DMS53 treated with DMSO at 0.1 percent for 48 hours (cell line): ENCODE measurements at regions not wholly inside any gene's neighbourhood (a gene's known extent, or its start where the extent isn't known, plus 50 kb on each side); places are given as distances from the start of the nearest gene placed in this dataset.
A peak's percentile ranks its signal among the peaks of the same experiment; 100 is the strongest.
"Not testable (repeated sequence)": the region's sequence is repeated elsewhere in the genome, so short reads cannot be mapped to it uniquely, and the experiment has no call there.

Source experiments
- DNase-seq: peaks from one replicate; lab custom pipeline; 2025; ENCODE audit not compliant: unreplicated experiment; lab: John Stamatoyannopoulos, UW

DNA sequence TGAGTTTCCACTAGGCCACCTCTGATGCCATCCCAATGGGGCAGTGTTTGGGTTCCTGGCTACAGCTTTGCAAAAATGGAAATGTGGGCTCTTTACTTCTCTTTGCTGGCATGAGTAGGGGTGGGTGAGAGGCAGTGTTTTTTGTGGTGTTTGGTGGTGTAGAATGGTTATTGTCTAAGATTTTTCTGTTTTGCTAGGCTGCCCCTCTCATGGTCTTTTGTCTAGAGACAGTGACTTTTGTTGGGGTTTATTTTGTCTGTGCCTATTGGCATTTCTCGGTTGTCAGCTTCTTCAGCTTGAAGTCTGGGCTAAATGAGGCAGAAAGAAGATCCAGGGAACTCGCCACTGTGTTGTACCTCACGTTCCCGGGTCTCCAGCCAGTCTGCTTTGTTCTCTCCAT, 112.1 kb downstream of the CENPF start:
- DNase-seq = no peak

DNA sequence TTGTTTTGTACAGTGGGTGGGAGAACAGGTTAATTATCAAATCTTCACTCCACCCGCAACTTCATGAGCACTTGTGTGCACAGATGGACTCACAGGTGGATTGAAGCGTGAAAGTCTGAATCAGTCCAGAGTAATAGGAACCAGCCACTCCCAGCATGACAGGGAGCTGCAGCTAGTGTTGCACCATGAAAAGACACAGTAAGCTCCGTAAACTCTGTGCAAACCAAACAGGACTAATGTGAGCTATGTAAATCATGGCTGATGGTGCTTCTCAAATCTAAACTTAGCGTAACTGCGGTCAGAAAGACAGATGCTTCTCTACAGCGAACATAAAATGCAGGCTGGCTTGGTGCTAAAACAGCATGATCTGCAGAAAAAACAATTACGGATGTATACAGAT, 114.4 kb downstream of the CENPF start:
- DNase-seq = no peak

DNA sequence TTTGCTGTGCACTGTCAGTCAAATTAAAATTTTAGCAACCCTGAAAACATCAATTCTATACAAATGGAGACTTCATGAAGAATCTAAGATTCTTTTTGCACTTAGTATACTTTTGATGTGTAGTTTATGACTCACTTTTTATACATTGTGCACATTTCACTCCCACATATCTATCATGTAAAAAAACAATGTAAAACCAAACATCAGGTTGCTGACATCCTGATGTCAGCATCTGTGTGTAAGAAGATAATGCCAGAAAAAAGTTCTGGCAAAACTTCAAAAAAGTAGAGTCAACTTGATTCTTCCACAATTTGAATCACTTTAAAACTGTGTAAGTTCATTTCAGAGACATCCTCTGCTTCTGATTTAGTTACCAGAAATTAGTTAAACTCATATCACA, 115.7 kb downstream of the CENPF start:
- no peak for DNase-seq

DNA sequence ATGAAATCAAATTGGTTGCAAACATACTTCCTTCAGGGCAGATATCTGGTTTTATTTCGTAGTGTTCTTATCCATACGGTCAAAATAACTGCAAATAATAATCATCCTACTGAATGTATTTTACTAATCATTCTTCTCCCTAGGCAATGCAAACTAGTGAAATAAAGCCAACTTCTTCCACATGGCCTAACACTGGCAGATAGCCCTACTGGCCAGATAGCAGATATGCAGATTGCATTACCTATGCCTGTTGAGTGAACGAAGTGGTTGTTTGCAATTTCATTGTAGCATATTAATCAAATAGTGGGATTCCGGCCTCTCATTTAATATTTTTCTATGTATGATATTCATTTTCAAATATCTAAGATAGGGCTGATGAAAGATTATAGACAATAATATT, 116.2 kb downstream of the CENPF start:
- DNase-seq = no peak

DNA sequence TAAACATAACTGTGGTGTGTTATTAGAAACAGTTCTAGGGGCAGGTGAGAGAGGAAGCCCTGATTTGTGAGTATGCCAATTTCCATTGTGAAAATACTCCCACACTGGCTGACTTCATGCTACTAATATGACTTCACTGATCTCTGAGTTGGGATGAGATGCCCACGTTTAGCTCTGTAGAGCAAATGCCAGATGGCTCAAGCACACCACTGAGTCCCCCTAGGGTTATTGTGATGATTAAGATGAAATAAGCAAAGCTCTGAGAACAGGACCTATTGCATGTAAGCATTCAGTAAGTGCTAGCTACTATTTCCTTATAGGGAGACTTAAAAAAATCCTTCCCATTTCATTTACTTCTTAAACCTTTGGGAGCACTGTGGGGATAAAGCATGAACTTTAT, 117.6 kb downstream of the CENPF start:
- DNase-seq = no peak

DNA sequence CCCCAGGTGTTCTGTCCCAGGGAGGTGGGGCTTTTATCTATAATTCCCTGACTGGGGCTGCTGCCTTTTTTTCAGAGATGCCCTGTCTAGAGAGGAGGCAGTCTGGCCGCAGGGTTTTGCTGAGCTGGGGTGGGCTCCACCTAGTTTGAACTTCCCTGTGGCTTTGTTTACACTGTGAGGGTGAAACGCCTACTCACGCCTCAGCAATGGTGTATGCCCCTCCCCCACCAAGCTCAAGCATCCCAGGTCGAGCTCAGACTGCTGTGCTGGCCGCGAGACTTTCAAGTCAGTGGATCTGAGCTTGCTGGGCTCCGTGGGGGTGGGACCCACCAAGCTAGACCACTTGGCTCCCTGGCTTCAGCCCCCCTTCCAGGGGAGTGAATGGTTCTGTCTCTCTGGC, 124.3 kb downstream of the CENPF start:
- DNase-seq = peak; percentile 24

DNA sequence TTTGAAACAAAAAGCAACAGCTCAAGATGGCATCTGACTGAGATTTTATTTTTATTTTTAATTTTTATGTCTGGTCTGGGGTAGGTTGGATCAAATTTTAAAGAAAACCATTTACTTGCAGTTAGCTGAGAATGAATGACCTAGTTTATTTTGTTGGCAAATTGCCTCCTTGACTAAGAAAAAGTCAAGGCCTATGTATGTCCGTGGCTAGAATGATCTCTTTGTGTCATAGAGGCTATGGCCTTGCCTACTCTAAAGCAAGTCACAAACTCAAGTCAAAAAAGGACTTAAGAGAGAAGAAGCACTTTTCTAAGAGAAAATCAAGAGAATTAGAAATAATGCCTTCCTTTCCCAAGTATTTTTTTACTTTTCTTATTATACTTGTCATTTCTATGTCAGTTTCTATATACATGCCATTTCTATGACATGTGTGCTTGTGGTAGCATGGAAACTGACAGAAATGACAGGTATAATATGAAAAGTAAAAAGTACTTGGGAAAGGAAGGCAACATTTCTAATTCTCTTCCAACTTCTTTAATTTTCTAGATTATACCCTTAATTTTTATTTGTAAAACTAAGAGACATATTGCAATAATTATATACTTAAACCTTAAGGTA, 136.7 kb downstream of the CENPF start:
- no peak for DNase-seq

DNA sequence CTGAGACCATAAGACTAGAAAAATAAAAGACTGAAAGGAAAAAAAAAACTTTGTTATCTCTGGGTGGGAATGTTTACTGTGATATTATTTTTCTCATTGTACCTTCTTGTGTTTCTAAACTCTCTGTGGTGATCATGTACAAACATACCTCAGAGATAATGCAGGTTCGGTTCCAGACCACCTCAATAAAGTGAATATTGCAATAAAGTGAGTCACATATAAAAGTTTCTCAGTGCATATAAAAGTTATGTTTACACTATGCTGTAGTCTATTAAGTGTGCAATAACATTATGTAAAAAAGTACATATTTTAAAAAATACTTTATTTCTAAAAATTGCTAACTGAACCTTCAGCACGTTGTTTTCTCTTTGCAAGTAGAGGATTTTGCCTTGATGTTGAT, 137.5 kb downstream of the CENPF start:
- no peak for DNase-seq

DNA sequence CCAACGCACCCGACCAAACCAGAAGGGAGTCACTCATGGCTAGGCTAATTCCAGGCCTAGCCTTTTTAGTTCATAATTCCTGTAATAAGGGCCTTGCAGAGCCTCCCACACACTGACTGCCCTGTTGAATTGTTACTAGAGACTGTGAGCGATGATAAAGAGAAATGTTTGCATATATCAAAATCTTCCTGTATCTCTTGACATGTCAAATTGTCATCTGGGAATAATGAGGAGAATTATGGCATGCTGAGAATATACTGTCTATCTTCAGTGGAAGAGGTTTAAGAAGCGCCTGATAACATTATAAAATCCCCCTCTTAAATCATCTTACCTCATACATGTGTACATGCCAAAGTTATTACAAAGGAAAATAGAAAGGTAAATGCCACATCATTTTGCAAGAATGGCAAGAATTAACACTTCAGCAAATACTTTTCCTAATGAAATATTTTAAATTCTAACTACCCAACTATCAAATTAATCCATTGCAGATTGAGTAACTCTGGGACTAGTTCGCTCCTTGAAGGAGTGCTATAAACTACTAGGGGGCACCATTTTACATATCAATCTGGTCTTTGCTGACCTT, 144.1 kb downstream of the CENPF start:
- no peak for DNase-seq

DNA sequence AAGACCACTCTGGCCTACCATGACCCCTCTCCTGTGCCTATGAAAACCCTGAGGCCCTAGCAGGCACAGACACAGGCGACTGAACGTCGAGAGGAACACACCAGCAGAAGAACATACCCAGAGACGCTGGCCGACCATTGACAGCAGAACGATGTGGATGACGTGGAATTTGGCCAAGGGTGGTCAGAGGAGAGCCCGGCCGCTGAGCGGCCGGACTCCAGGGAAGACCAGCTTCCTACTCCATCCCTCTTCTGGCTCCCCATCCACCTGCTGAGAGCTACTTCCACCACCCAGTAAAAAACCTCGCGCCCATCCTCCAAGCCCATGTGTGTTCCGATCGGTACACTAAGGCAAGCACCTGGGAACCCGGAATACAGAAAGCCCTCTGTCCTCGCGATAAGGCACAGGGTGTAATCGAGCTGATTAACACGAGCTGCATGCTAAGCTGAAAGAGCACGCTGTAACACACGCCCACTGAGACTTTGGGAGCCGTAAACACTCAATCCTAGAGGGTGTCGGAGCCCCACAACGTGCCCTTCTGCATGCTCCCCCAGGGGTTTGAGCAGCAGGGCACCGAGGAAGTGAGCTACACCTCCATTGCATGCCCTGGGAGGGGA, 150.3 kb downstream of the CENPF start:
- DNase-seq = no peak

DNA sequence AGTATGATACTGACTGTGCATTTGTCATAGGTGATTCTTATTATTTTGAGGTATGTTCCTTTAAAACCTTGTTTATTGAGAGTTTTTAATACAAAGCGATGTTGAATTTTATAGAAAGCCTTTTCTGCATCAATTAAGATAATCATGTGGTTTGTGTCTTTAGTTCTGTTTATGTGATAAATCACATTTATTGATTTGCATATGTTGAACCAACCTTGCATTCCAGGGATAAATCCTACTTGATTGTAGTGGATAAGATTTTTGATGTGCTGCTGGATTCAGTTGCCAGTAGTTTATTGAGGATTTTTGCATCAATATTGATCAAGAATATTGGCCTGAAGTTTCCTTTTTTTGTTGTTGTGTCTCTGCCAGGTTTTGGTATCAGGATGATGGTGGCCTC, 158.0 kb downstream of the CENPF start:
- no peak for DNase-seq

DNA sequence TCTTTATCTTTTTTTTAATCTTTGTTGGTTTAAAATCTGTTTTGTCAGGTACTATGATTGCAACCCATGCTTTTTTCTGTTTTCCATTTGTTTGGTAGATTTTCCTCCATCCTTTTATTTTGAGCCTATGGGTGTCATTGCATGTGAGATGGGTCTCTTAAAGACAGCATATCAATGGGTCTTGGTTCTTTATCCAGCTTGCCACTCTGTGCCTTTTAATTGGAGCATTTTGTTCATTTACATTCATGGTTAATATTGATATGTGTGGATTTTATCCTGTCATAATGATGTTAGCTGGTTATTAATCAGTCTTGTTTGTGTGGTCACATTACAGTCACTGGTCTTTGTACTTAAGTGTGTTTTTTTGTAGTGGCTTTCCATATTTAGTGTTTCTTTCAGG, 159.9 kb downstream of the CENPF start:
- DNase-seq = no peak

DNA sequence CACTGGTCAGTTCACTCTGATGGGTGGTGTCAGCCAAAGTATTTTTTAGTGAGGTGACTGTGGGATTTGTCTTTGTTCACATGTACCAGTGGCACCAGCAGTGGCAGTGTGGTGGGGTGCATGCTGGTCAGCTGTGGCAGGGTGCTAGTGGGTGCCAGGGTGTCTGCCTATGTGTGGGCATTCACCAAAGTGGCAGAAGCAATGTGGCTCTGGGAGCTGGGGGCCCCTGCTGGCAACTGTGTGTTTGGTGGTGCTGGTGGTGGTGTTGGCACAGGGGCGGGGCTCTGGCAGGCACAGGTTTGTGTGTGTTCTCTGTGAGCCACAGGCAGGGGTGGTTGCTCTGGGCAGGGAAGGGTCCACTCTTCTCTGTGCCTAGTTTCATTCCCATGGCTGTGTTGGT, 161.5 kb downstream of the CENPF start:
- DNase-seq = no peak

DNA sequence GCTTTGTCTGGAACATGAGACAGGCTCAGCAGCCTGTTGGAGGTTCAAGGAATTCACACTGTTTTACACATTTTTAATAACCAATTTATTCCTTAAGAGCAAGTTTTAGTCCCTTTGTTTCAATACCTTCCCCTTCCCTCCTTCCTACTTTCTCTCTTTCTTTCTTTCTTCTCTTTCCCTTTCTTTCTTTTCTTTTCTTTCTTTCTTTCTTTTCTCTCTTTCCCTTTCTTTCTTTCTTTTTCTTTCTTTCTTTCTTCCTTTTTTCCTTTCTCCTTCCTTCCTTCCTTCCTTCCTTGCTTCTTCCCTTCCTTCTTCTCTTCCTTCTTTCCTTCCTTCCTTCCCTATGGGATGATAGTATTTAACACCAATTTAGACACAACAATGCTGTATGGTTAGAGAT, 164.2 kb downstream of the CENPF start:
- no peak for DNase-seq

DNA sequence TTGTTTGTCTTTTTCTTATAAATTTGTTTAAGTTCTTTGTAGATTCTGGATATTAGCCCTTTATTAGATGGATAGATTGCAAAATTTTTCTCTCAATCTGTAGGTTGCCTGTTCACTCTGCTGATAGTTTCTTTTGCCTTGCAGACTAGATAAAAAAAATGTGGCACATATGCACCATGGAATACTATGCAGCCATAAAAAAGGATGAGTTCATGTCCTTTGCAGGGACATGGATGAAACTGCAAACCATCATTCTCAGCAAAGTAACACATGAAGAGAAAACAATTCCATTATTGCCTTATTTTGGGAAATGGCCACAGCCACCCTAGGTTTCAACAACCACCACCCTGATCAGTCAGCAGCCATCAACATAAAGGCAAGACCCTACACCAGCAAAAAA, 166.7 kb downstream of the CENPF start:
- not testable (repeated sequence) for DNase-seq

DNA sequence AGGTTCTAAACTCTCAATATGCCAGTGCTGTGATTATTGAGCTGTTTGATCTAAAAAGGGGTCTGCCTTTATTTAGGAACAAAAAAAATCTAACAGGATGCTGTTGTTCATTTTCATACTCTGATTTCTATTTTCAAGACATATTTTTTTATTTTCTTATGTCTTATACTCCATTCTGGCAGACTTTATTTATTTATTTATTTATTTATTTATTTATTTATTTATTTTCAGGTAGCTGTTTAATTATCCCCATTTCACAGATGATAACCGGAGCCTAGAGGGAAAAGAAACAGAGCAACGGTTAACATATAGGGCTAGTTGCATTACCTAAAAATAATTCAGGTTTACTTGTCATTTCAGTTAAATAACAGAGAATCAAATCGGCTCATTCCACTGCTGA, 174.4 kb downstream of the CENPF start:
- DNase-seq = no peak

DNA sequence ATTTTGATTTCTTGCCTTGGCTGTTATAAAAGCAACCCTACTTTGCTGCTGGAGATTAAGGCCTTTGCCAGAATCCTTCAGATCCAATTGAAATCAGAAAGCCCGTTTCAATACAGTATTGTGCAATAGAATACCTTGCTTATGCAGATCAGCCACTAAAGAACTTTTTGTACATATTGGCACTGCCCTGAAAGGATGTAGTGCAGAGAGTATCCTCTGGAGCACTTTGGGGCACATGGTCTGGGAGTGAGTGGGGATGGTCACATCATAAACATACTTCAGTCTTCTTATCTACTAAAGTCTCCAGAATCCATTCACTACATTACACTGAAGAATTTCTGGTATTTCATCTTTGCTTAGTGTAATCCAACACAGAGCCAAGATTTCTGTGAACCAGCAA, 189.0 kb downstream of the CENPF start:
- no peak for DNase-seq

DNA sequence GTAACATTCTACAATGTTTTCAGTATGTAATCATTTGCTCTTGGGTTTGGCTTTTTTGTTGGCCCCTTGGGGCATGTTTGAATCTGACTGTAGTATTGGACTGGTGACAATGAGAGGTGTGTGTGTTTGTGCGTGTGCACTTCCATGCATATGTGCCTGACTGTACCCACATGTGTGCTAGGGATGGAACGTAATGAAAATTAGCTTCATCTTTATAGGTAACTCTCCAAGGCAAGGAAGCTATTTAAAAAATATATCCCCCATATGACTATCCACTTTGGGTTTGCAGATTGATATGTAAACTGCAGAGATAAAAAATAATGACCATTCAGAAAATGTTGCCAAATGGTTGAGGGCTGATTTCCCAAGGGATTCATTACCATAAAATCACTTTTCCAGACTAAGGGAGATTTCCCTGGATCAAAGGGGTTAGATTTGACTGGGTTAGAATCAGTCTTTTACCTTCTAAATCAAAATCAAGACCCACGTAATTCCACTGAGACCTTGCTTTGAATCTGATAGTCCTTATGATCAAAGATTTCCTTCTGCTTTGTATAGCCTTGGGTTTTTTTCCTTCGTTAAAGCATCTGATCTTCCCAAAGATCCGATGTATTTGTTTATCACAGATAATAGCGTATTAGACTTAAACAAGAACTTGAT, 189.7 kb downstream of the CENPF start:
- no peak for DNase-seq

DNA sequence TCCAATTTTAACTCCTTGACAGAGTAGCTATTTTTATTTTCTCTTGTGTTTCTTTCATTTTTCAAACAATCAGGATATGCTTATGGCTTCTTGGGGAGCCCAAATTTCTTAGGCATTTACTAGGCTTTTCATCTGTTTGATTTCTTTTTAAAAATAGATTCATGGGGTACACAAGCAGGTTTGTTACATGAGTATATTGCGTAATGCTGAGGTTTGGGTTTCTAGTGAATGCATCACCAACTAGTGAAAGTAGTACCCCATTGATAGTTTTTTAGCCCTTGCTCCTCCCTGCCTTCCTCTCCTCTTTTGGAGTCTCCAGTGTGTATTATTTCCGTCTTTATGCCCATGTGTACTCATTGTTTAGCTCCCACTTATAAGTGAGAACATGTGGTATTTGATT, 190.7 kb downstream of the CENPF start:
- no peak for DNase-seq

DNA sequence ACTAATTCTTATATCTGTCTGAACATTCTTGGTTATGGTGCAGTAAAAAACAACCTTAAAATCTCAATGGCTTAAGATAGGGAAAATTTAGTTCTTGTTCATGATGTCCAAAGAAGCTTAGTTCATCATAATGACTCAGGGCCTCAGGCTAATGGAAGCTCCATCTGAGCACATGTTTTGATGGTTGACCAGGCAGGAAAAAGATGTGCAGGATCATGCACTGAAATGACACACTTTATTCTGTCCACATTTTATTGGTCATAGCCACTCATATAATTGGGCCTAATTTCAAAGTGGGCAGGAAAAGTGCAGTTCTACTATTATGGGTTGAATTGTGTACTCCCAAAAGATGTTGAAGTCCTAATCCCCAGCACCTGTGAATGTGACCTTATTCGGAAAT, 198.2 kb downstream of the CENPF start:
- DNase-seq = no peak

DNA sequence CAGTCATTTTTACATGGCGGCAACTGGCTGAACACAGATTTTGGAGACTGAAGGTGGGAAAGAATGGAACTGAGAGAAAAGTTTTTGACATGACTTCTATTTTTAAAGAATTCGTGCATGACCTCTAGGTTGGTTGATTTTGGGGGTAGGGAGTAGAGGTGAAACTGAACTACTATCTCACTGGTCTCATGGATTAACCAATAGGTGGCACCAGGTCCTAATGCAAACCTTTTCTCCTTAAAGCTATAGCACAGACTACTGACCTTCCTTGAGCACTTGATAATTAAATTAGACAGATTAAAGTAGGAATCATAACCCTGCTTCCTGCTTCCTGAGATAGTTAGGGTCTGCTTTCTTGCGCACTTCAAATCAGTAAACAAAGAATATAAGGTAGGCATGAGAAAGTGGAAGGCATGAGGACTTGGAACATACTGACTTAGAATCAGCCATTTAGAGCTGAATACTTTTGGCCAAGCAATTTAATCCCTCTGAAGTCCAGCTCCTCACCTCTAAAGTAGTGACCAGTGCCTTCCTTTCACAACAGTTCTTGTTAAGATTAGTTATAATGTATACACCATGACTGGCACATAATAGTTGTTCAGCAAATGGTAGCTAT, 206.0 kb downstream of the CENPF start:
- DNase-seq = peak; percentile 20

DNA sequence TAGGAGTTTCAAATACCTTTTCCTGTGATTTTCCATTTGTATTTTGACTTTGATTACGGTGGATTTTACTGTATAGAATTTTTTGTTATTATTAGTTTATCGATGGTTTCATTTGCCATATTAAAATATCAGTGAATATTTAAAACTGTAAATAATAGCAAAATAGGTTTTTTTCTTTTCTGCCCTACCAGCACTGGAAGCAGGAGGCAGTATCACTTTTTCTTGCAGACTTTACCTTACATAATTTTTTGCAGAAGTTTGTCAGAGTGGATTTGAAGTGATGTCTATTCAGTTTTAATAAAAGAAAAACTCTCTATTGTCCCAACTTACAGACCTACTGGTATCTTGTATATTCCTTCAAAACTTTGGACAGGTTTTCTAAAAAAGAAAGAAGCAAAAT, 213.6 kb downstream of the CENPF start:
- no peak for DNase-seq
